NCI-H128 (cell line): ENCODE measurements at regions not wholly inside any gene's neighbourhood (a gene's known extent, or its start where the extent isn't known, plus 50 kb on each side); places are given as distances from the start of the nearest gene placed in this dataset.

Experiments used
- DNase-seq: peaks from one replicate; lab custom pipeline; 2025; ENCODE audit not compliant: unreplicated experiment; lab: John Stamatoyannopoulos, UW

DNA sequence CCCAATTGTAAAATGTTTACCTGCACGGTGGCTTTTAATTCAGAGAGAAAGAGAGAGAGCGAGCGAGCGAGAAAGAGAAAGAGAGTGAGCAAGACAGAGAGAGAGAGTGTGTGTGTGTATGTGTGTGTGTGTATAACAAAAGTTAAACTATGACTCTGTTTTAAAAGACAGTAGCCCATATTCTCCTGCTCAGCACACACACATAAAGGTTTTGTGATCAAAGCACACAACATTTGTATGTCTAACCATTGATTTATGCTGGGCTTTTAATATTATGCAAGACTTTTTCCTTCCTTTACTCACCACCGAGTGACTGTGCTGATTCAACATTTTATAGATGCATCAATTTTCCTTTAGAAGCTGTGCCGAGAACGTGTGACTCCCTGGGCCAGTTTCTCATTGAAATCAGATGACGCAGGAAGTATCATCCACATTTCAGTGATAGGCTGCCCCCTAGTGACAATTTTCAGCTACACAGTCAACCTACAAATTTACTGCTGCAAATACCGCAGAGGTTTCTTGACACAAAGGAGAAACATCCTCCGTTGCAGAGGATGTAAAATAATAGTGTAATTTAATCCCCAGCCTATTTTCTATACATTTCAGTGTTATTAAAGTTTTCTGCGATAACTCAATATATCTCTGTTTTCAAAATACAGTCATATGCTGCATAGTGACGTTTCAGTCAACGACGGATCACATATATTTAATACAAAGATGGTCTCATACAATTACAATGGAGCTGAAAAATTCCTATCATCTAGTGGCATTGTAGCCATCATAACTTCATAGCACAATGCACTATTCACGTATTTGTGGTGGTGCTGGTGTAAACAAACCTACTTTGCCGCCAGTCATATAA, 165.9 kb upstream of the TANK start:
- peak; percentile 19 for DNase-seq

DNA sequence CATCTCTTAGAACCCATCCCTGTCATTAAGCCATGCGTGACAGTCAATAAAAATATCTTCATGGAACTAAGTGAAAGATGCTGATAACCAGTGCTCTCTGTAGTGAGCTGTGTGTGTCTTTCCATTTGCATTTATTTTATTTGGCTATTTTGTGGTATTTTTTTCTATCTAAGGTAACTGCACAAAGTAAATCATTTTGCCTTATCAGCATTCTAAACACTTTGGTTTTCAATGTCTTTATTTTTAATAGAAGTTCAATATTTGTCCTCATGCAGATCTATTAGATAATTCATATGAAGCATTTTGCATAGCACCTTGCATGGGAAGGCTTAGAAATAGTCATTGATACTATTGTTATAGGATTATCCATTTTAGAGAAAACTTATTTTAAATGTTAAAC, 163.6 kb upstream of the TANK start:
- no peak for DNase-seq

DNA sequence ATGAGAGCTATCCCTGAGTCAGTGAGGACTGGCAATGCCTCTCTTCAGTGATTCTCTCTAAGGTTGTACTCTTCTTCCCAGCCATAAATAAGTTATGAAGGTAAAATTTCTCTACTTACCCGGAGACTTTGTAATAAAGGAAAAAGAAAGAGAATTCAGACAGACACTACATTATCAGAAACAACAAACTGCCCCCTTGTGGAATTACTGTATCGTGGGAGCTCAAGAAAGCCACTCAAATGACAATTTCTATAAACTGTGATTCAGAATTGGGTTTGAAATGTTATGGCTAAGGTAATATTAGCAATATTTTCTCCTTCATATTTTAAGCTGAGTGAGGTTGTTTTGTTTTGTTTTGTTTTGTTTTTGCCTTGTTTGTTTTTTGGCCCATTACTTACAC, 155.8 kb upstream of the TANK start:
- DNase-seq, result no peak

- DNase-seq, result no peak
Observed at GRCh38 chr2:161005170-161005569, 155.1 kb upstream of the TANK start.

DNA sequence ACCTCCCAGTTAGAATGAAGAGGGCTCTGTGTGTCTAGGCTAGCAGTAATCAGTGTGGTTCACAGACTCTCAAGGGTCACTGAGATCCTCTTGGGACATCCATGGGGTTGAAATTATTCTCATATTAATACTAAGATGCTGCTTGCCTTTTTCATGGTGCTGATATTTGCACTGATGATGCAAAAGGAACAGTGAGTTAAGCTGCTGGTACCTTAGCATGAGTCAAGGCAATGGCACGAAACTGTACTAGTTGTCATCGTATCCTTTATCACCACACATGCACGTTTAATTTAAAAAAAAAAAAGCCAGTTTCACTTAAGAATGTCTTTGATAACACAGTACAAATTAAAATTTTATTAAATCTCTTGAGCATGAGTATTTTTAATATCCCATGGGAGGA, 151.9 kb upstream of the TANK start:
- DNase-seq, result no peak

DNA sequence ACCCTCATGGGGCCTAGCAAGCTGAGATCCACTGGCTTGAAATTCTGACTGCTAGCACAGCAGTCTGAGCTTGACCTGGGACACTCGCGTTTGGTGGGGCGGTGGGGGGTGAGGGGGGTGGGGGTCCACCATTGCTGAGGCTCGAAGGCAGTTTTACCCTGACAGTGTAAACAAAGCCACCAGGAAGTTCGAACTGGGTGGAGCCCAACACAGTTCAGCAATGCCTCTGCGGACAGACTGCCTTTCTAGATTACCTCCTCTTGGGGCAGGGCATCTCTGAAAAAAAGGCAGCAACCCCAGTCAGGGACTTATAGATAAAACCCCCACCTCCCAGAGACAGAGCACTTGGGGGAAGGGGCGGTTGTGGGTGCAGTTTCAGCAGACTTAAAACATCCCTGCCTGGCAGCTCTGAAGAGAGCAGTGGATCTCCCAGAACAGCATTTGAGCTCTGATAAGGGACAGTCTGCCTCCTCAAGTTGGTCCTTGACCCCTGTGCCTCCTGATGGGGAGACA, 149.7 kb upstream of the TANK start:
- no peak for DNase-seq

DNA sequence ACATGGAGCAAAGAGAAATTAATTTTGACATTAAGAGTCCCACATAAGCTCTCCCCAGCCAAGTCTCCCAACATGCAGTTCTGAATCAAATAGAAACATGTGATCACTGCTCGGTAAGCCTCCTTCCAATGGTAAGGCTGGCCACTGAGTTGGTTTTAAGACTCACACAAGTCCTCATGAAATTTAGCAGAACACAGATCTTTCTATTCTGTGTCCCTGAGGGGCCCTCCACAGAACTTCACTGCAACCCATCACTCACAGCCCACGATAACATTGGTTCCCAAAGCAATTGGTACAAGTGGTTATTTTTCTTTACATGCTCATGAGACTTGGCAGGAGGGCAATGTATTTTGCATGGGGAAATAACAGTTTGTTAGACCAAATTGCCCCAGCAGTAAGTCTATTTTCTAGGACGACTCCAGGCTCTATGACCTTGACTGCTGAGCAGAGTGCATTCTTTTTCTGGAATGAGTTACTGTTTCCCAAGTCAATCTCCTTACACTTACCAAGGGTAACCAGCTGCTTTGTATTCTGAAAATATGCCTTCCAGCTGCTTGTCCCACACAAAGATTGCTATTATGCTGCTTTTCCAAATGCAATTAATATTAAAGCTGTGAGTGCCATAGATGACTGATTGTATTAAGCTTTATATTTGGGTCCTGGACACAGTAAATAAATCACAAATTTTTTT, 142.3 kb upstream of the TANK start:
- no peak for DNase-seq

- no peak for DNase-seq
Observed at GRCh38 chr2:161019311-161019710, 140.9 kb upstream of the TANK start.

DNA sequence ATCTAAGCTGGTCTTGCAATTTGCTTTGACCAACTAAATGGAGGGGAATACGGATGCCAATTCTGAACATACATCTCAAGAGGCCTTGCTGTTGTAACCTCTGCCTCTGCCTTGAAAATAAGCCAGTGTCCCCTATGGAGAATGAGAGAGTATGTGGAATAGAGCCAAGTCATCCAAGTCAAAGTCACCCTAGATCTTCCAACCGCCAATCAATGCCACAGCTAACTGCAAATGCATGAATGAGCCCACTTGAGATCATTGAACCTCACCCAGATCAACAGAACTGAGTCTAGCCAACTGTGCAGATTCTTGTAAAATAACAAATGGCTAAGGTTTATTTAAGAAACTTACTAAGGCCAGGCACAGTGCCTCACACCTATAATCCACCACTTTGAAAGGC, 139.8 kb upstream of the TANK start:
- DNase-seq, result no peak

DNA sequence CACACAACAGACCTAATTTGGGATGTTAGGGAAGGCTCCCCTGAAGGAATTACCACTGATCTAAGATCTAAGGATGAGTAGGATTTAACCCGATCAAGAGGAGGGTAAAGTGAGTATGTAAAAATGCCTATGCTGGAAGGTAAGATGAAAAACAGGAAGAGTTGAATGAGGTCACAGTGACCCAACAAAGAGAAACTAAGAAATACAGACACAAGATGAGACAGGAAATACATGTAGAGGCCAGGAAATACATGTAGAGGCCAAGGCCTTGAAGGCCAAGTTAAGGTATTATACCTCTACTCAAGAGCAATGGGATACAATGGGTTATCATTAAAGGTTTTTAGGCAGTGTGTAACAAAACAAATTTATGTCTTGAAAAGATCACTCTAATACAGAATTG, 131.6 kb upstream of the TANK start:
- no peak for DNase-seq

DNA sequence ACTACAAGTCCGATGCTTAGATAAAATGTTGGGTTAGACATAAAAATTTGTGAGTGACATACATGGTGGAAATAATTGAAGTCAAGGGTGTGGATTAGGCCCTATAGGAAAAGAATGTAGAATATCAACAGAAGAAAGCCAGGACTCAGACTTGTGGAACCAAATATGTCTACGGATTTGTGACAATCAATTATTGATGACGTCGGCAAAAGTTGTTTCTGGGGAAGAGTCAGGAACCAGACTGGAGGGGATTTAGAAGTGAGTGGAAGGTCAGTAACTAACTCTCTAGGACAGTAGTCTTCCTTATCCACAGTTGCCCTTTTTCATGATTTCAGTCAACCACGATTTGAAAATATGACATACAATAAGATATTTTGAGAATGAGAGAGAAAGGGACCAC, 130.9 kb upstream of the TANK start:
- DNase-seq, result no peak

DNA sequence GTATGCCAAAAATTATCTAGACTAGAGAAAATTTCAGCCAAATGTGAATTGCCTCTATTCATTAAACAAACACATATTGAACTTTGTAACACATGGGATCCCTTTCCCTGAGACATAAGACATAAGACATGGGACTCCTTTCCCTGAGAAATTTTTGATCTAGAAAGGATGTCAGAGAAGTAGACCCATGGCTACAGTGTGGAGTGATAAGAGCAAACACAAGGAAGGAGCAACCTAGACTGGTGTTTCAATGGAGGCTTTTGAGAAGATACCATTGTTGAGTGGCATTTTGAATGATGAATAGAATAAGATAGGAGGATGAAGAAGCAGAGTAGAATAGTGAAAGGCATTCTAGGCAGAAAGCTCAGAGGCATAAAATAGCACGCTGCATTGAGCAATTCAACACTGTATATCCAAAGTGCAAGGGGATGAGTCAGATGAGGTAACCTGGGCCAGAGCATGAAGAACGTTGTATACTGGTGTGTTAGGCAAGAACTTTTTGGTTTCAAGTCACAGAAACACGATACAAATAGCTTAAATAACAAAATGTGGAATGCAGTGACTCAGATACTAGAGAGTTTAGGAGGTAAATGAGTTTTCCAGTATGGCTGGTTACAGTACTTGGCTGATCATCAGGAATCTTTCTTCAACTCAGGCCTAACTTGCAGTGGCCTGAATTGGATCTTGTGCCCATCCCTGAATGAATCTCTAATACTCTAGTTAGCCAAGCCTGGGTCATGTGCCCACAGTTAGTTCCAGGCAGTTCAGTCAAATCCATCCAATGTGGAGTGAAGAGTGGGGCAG, 129.8 kb upstream of the TANK start:
- DNase-seq, result no peak

DNA sequence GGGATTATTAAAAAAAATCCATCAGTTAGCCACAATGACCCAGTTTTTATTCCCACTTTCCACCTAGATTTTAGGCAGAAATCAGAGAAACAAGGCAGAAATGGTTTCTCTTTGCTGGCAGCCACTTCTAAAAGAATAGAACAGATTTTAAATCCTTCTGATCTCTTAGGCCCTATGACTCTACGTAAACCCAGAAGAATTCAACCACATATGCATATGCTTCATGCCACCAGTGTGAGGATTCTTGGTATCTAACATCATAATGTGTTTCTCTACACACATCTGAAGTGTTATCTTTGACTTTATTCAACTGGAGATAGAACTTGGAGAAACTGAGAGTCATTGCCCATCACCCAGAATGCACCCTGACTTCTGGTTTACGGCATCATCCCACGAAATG, 128.7 kb upstream of the TANK start:
- DNase-seq, result no peak

DNA sequence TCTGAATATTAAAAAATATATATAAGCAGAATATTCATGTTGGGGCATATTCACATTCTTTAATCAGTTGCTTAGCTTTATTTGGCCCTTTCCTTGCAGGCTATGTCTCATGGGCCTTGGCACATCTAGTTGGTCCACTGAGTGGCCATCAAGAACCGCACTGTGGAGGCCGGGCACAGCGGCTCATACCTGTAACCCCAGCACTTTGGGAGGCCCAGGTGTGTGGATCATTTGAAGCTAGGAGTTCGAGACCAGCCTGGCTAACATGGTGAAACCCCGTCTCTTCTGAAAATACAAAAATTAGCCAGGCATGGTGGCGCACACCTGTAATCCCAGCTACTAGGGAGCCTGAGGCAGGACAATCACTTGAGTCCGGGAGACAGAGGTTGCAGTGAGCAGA, 127.6 kb upstream of the TANK start:
- DNase-seq, result no peak

GRCh38 chr2:161033059-161033660, 127.1 kb upstream of the TANK start:
- no peak for DNase-seq

DNA sequence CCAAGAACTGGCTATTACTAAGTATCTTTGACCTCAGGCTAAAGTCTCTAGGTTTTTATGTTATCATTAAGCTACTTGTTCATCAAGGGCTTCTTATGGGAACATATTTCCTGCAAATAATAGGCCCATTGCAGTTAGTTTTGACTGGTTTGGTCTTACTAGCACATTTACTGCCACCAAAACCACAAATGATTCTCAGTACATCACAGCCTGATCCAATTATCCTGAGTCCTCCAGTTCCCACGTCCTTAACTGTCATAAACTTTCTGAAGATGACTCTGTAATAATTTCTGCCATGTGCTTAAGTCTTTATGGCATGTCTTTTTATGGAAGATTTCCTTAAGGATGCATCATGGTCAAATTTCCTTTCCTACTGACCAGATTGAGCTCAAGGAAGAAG, 123.3 kb upstream of the TANK start:
- DNase-seq, result no peak

DNA sequence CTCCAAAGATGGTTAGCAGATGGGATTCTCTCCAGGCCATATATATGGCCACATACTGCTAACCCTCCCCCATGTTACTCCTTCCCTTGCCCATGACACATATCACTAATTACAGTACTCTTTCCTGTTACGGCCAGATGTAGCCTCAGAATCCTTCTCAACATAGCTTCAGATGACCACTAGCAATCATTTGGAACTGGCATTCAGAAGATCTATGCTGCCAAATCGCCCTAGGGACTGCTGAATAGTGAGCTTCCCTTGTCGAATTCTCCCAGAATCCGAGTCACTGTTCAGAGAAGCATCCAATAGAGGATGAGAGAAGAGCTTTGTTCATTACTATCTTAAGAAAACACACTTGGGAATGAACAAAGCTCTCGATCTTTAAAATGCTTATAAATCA, 121.2 kb upstream of the TANK start:
- no peak for DNase-seq

DNA sequence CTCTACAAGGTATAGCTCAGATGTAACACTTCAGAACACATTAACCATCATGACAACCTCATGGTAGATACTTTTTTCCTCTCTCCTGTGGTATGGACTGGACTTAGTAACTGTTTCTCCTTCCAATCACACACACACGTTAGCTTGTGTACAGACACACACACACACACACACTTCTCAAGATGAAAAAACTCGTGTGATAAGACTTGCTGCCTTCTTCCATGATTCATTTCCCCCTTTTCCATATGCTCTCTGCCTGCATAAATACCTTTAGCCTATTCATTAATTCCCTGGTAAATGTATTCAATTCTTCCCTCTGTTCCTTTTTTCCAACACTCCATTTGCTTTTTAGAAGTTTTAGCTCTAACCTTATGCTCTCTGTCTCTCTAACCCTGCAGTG, 118.9 kb upstream of the TANK start:
- no peak for DNase-seq

- no peak for DNase-seq
Observed at GRCh38 chr2:161042990-161043625, 117.1 kb upstream of the TANK start.

GRCh38 chr2:161044095-161044865, 115.9 kb upstream of the TANK start:
- no peak for DNase-seq
